Tibial artery (tissue), 4 donors: ENCODE measurements at regions not wholly inside any gene's neighbourhood (a gene's known extent, or its start where the extent isn't known, plus 50 kb on each side); places are given as distances from the start of the nearest gene placed in this dataset.

ENCODE experiments used
- DNase-seq, 2 donors: peaks; one replicate each; pipeline ENCODE4 v3.0.0-alpha.2; 2019
- H3K27ac ChIP-seq, 2 donors: fragments of 200-600 bp; sonication (generic) in 1 of 2; 1 replicate in 1 of 2; 2 replicates in 1 of 2; pipeline ENCODE4 v1.5.1; 2018 to 2019; ENCODE audit warnings: mild to moderate bottlenecking in 1 of 2
- H3K27me3 ChIP-seq, 2 donors: fragments of 200-600 bp; sonication (generic) in 1 of 2; one replicate each; pipeline versions ENCODE4 v1.5.1 to v1.6.0; 2016 to 2019
- H3K36me3 ChIP-seq, 3 donors: fragments of 200-600 bp; sonication (generic) in 2 of 3; one replicate each; pipeline ENCODE4 v1.5.1; 2016 to 2019; ENCODE audit warnings: mild to moderate bottlenecking in 2 of 3
- H3K4me1 ChIP-seq, 4 donors: fragments of 200-600 bp; sonication (generic) in 2 of 4; 1 replicate in 3 of 4; 2 replicates in 1 of 4; pipeline ENCODE4 v1.5.1; 2016 to 2019
- H3K4me3 ChIP-seq, 2 donors: fragments of 200-600 bp; sonication (generic) in 1 of 2; 1 replicate in 1 of 2; 2 replicates in 1 of 2; pipeline ENCODE4 v1.5.1; 2018 to 2019; ENCODE audit warnings: mild to moderate bottlenecking in 2 of 2
- H3K9me3 ChIP-seq, 3 donors: fragments of 200-600 bp; sonication (generic) in 1 of 3; one replicate each; pipeline ENCODE4 v1.5.1; 2016 to 2019
- CTCF ChIP-seq, 2 experiments: fragments of 200-600 bp in 1 of 2; fragments of 450-650 bp in 1 of 2; IDR thresholded peaks; one replicate each; pipeline ENCODE4 v1.5.1; 2017 to 2019; ENCODE audit warnings: antibody characterized with exemption in 2 of 2, mild to moderate bottlenecking in 1 of 2, moderate library complexity in 1 of 2
- intact Hi-C: fragments of 100-400 bp; cut with DNase I; formaldehyde crosslinking; loops from one replicate; pipeline ENCODE4 v1.15.0; 2023; ENCODE audit warnings: low total_unique reads

DNA sequence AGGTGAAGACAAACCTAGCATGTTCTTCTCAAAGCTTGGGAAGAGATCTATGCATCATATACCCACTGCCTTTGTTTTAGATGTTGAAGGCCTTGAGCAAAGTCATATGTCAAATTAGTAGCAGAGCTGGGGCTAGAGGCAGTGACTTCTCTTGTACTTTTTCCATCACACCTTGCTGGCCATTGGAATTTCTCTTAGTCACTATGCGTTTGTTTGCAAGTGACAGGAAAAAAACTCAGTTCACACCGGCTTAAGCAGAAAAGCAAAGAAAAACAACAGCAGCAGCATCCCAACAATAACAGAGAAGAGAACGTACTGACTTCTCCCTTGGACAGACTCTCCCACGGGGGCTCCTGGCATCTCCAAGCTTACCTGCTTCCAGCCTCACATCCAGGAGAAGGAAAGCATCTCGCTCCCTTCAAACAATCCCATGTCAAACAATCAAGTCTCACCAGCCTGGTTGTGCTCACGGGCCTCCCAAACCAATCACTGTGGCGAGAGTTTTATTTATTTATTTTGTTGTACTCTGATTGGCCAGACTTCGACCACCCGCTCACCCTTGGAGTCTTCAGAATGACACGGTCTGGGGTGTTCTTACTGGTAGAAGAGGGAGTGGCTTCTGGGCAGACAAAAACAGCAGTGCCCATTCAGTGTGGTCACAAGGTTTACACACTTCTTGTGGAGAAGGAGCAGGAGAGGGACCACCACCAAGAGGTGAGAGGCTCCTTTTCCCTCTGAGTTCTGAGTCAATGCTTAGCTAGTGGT lies 83.8 kb upstream of the STC2 start:
- Histone ChIP-seq H3K27me3 (peaks cover 0 to 5% of the 10 kb centered on the region in 2 donors), H3K36me3 (no peaks in the 10 kb centered on the region), H3K27ac (no peak overlapping the region), H3K4me3 (no peak overlapping the region), H3K9me3 (no peaks in the 10 kb centered on the region), H3K4me1 (no peaks in the 10 kb centered on the region)
- intact Hi-C loops = no loop called here
- DNase-seq = no peak
- no peak for TF ChIP-seq CTCF (IDR thresholded peaks at IDR 0.05)

DNA sequence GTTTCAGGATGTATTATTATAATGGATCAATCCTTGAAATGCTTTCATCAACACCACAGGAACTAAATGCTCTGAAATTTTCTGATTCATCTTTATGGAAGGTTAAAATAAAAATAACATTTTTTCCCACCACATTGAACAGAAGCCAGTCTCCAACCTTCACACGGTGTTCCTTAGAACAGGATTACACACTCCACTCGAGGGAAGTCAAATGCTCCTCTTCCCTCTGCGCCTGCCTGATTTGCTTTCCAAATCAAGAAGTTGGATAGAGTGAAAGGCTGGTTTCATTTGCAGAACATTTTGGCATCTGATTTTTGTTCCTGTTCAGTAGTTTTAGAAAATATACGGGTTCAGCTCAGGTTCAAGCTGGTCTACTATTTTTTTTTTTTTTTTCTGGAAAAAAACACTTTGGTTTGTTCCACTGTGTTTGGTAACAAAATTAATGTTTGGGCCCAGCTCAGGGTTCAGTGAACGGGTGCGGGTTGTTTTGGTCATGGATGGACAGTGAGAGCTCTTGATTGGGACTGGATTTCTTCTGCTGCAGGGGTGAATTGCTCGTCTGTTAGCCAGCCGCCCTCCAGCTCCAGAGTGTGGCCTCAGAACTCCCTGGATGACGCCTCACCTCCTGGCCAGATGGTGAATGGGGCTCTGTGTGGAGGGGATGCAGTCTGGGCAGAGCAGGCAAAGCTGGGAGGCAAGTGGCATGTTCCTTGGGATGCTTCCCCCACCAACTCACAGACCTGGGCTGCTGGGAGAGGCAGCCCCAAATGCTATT lies 82.4 kb upstream of the STC2 start:
- Histone ChIP-seq H3K27me3 (peaks cover 0 to 5% of the 10 kb centered on the region in 2 donors), H3K27ac (no peak overlapping the region), H3K4me1 (no peaks in the 10 kb centered on the region), H3K9me3 (no peaks in the 10 kb centered on the region), H3K36me3 (no peaks in the 10 kb centered on the region), H3K4me3 (no peak overlapping the region)
- intact Hi-C loops = no loop called here
- no peak for DNase-seq
- no peak for TF ChIP-seq CTCF (IDR thresholded peaks at IDR 0.05)

DNA sequence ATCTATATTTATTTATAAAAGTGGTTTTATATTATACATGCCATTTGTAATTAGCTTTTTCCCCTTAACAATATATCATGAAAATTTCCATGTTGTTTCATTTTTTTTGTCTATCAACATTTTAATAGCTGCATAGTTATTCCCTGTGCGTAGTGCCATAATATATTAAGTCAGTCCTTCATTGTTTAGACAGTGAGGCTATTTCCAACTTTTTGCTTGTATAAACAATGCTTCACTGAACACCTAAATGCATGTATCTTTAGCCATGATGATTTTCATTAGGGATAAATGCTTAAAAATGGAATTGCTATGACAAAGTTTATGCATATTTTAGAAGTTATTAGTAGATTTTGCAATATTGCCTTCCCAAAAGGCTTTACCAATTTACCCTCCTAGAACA lies 80.7 kb upstream of the STC2 start:
- intact Hi-C loops = no loop called here
- Histone ChIP-seq H3K4me3 (no peak overlapping the region), H3K27me3 (peaks cover 0 to 5% of the 10 kb centered on the region in 2 donors), H3K36me3 (no peaks in the 10 kb centered on the region), H3K4me1 (no peaks in the 10 kb centered on the region), H3K9me3 (no peaks in the 10 kb centered on the region), H3K27ac (no peak overlapping the region)
- no peak for DNase-seq
- TF ChIP-seq CTCF (IDR thresholded peaks at IDR 0.05) = no peak

DNA sequence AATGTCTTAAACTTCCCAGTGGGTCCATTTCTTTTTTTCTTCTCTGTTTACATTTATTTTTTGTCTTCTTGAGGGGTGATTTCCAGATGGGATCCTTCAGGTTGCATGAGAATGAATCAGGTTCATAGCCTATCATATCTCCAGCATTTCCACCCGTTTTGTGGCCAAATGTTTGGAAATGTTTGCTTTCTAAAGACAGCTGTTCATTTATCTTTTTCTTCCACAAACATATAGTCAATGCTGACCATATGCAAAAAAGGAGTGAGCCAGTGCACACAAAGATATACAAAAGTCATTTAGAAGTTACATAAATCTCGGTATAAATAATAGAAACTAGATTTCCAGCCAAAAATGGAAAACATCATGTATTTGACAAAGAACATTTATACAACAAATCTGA lies 71.6 kb upstream of the STC2 start:
- intact Hi-C loops = no loop called here
- no peak for TF ChIP-seq CTCF (IDR thresholded peaks at IDR 0.05)
- Histone ChIP-seq H3K9me3 (no peaks in the 10 kb centered on the region), H3K27ac (no peak overlapping the region), H3K4me3 (no peak overlapping the region), H3K27me3 (no peaks in the 10 kb centered on the region), H3K36me3 (no peaks in the 10 kb centered on the region), H3K4me1 (peaks cover 0 to 5% (median 0%) of the 10 kb centered on the region in 4 donors)
- DNase-seq = no peak

GRCh38 chr5:173397516-173397915 lies 69.3 kb upstream of the STC2 start:
- Histone ChIP-seq H3K4me3 (no peak overlapping the region), H3K27ac (no peak overlapping the region), H3K4me1 (peaks cover 0 to 5% (median 0%) of the 10 kb centered on the region in 4 donors), H3K27me3 (no peaks in the 10 kb centered on the region), H3K36me3 (no peaks in the 10 kb centered on the region), H3K9me3 (no peaks in the 10 kb centered on the region)
- intact Hi-C loops = no loop called here
- DNase-seq = no peak
- no peak for TF ChIP-seq CTCF (IDR thresholded peaks at IDR 0.05)
